NT2/D1 (cell line): ENCODE measurements at regions not wholly inside any gene's neighbourhood (a gene's known extent, or its start where the extent isn't known, plus 50 kb on each side); places are given as distances from the start of the nearest gene placed in this dataset.
"Not testable (repeated sequence)": the region's sequence is repeated elsewhere in the genome, so short reads cannot be mapped to it uniquely, and the experiment has no call there.

Experiments
- DNase-seq: peaks from one replicate; pipeline ENCODE4 v3.0.0-alpha.2; 2011; ENCODE audit warnings: low read depth, low spot score
- H3K27me3 ChIP-seq: 2 replicates; pipeline ENCODE4 v1.6.0; 2011; ENCODE audit warnings: mild to moderate bottlenecking; ENCODE audit not compliant: insufficient read length, insufficient read depth
- H3K36me3 ChIP-seq: 2 replicates; pipeline ENCODE4 v1.6.1; 2011; ENCODE audit warnings: mild to moderate bottlenecking, low read length, mixed read lengths; ENCODE audit not compliant: insufficient read depth, insufficient read length
- H3K4me1 ChIP-seq: 2 replicates; pipeline ENCODE4 v1.5.1; 2011; ENCODE audit not compliant: insufficient read depth, insufficient read length
- H3K4me3 ChIP-seq: 2 replicates; pipeline ENCODE4 v1.5.1; 2011; ENCODE audit warnings: low read depth; ENCODE audit not compliant: insufficient read length
- H3K9ac ChIP-seq: 2 replicates; pipeline ENCODE4 v1.6.0; 2011; ENCODE audit warnings: low read depth; ENCODE audit not compliant: insufficient read length
- H3K9me3 ChIP-seq: 2 replicates; pipeline ENCODE4 v1.5.1; 2011; ENCODE audit warnings: mild to moderate bottlenecking, low read length; ENCODE audit not compliant: insufficient read depth

GRCh38 chr3:195669310-195669709, 51.5 kb upstream of the MUC20 start:
- not testable (repeated sequence) for H3K27me3 ChIP-seq, H3K4me1 ChIP-seq, H3K9ac ChIP-seq

GRCh38 chr3:195668131-195668766, 52.5 kb upstream of the MUC20 start:
- H3K27me3 ChIP-seq, result not testable (repeated sequence)

More at GRCh38 chr3:195669310-195669709, 51.5 kb upstream of the MUC20 start:
- not testable (repeated sequence) for H3K9me3 ChIP-seq, DNase-seq, H3K4me3 ChIP-seq
- H3K36me3 ChIP-seq, result peaks cover 31% of the 10 kb centered on the region

DNA sequence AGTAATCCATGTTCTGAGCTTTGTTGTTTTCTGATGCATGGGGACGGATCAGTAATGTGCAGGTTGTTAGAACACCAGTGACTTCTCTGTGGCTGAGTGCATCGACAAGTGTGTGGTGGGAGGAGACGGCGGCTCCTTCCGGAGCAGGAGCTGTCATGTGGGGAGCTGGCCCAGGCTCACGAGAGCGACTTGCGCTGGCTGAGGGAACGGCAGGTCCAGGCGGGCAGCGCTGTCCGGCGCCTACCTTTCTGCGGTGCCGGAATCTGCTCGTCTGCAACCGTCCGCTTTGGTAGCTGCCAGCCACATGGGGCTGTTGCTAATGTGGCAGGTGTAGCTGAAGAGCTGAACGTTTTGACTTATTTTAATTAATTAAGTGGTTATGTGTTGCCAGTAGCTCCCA, 55.5 kb upstream of the MUC20 start:
- not testable (repeated sequence) for H3K9ac ChIP-seq, H3K9me3 ChIP-seq, H3K4me3 ChIP-seq, DNase-seq, H3K4me1 ChIP-seq, H3K27me3 ChIP-seq
- peaks cover 18% of the 10 kb centered on the region for H3K36me3 ChIP-seq

More at GRCh38 chr3:195668131-195668766, 52.5 kb upstream of the MUC20 start:
- DNase-seq, H3K4me3 ChIP-seq, H3K4me1 ChIP-seq, H3K9me3 ChIP-seq, H3K9ac ChIP-seq: not testable (repeated sequence)
- peaks cover 25% of the 10 kb centered on the region for H3K36me3 ChIP-seq

DNA sequence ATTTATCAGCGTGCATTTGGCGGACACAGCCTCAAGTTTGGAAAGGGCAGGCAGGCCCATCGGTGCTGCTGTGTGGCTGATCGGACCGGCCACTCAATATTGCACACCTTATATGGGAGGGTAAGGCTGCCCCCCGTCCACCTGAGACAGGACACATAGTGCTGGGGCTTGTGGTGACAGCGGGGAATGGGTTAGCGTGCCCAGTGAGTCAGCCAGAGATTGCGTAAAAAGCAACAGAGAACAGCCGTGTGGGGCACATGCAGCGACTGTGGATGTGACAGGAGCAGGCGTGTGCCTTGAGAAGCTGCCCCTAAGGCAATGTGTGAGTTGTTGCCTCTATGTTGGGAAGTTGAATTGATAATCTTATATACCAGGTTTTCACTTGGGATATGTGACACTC, 56.6 kb upstream of the MUC20 start:
- not testable (repeated sequence) for H3K4me1 ChIP-seq, H3K9ac ChIP-seq, H3K27me3 ChIP-seq, H3K4me3 ChIP-seq, DNase-seq, H3K9me3 ChIP-seq
- peaks cover 18% of the 10 kb centered on the region for H3K36me3 ChIP-seq

DNA sequence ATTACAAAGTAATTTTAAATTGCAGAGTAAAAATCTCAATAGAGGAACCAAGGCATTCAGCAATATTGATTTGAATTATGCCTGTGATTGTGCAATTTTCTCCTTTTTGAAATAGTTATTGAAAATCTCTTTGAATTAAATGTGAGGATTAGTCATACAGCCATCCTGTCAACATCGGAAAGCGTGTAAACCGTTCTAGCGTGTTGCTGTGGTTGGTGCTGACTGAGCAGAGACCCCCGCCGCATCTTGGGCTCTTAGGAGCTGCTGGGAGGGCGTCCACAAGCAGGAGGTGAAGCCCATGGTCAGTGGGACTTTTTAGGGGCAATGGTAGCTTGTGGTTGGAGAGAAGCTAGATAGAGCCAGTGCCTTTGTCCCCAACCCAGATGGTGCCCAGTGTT, 61.6 kb upstream of the MUC20 start:
- not testable (repeated sequence) for H3K9ac ChIP-seq, H3K4me1 ChIP-seq, H3K4me3 ChIP-seq

DNA sequence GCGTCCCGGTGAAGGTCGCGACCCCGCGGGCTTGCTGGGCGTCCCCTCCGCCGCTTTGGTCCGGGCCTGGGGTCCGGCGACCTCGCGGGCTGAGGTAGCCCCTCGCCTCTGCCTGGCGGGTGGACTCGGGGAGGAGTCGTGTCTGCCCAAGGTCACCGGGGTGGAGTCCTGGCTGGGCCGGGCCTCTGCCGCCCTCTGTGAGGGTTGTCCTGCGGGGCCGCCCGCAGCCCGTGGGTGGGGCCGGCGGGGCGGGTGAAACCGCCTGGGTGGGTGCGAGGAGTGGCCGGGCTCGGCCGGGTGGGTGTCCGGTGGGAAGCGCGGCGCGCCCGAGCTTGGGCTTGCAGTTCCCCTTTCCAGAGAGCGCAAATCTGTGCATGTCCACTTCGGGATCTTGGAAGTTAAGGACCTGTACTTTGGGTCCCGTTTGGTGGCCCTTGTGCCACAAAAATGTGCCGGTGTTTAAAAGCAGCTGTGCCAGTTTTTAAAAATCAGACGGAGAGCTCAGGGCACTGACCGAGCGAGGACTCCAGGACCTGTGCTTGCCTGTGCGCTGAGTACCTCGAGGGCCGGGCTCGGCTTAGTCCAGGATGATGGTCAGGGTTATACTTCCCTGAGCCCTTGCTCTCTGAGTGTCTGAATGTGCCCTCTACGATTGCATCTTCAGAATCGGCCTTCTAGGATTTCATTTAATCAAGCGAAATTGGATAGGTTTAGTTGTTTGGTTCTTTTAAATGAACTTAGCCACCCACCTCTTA, 62.2 kb upstream of the MUC20 start:
- not testable (repeated sequence) for H3K9me3 ChIP-seq, H3K27me3 ChIP-seq, DNase-seq, H3K4me1 ChIP-seq, H3K9ac ChIP-seq, H3K4me3 ChIP-seq, H3K36me3 ChIP-seq

More for the DNA sequence above, 61.6 kb upstream of the MUC20 start:
- H3K36me3 ChIP-seq, H3K9me3 ChIP-seq, DNase-seq, H3K27me3 ChIP-seq: not testable (repeated sequence)

DNA sequence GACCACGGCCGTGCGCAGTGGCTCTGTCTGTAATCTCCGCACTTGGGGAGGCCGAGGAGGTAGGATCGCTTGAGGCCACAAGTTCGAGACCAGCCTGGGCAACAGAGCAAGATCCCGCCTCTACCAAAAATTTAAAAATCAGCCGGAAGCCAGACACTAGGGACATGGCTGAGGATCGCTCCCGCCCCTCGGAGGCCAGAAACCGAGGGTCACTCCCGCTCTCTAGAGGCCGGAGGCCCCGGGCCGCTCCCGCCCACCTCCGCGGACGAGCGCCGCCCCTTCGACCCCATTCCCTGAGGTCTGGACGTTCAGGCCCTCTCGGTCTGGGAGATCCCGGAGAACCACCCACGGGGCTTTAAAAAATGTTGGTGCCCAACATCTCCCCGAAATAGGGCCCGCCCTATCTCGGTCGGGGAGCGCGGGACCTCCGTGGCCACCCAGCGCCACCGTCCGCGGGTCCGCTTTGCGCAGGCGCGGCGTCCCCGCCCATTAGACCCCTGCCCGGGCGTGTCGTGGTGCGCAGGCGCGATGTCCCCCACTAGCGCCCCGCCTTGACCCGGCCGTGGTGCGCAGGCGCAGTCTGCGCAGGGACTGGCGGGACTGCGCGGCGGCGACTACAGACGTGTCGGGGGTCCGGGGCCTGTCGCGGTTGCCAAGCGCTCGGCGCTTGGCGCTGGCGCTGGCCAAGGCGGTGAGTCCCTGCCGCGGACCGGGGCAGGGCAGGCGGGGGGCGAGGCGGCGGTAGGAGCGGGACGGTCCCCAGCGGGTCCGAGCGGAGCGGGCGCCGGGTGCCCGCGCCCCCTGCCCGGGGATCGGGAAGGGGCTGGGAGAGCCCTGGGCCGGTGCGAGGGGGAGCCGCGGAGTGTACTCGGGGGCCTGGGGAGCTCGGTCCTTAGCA, 63.1 kb upstream of the MUC20 start:
- peak overlapping the region; percentile 47 for H3K4me3 ChIP-seq
- H3K4me1 ChIP-seq, H3K9me3 ChIP-seq, H3K36me3 ChIP-seq, H3K27me3 ChIP-seq: not testable (repeated sequence)
- peak; percentile 60 for DNase-seq
- peak overlapping the region; percentile 67 for H3K9ac ChIP-seq

GRCh38 chr3:195656091-195656490, 64.7 kb upstream of the MUC20 start:
- DNase-seq, H3K9me3 ChIP-seq, H3K27me3 ChIP-seq, H3K36me3 ChIP-seq, H3K9ac ChIP-seq, H3K4me1 ChIP-seq, H3K4me3 ChIP-seq: not testable (repeated sequence)

DNA sequence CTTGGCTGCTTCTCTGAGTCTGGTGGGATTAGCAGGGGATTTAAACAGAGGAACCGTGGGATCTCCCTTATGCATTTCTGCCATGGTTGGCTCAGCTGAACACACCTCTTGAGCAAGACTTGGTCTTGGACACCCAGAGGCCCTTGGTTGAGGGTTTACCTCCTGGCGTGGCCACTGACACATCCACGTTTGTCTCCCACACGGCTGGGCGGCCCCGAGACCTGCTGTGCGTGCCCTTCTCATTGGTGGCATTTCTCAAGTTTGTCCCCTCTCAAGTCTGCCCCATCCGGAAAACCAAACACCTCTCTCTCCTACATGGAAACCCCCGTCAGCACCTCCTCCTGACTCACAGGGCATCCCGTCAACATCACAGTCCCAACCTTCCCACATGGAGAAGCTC, 66.0 kb upstream of the MUC20 start:
- not testable (repeated sequence) for H3K36me3 ChIP-seq, H3K4me1 ChIP-seq, H3K4me3 ChIP-seq, DNase-seq, H3K9me3 ChIP-seq, H3K9ac ChIP-seq, H3K27me3 ChIP-seq

DNA sequence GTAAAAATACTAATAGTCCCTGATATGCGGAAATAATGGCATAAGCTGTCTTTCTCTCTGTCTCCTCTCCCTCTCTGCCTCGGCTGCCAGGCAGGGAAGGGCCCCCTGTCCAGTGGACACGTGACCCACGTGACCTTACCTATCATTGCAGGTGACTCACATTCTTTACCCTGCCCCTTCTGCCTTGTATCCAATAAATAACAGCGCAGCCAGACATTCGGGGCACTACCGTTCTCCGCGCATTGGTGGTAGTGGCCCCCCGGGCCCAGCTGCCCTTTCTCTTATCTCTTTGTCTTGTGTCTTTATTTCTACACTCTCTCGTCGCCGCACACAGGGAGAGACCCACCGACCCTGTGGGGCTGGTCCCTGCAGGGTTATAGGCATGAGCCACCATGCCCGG, 66.6 kb upstream of the MUC20 start:
- DNase-seq, H3K9me3 ChIP-seq, H3K9ac ChIP-seq, H3K36me3 ChIP-seq, H3K27me3 ChIP-seq, H3K4me3 ChIP-seq, H3K4me1 ChIP-seq: not testable (repeated sequence)

GRCh38 chr3:195653641-195654040, 67.1 kb upstream of the MUC20 start:
- not testable (repeated sequence) for H3K4me3 ChIP-seq, H3K9me3 ChIP-seq, H3K27me3 ChIP-seq, H3K4me1 ChIP-seq, DNase-seq, H3K9ac ChIP-seq, H3K36me3 ChIP-seq
